ENCODE measurements at regions not wholly inside any gene's neighbourhood (a gene's known extent, or its start where the extent isn't known, plus 50 kb on each side); places are given as distances from the start of the nearest gene placed in this dataset.

- TF ChIP-seq POLR2A (IDR thresholded peaks at IDR 0.05) (no peak), CTCF (IDR thresholded peaks at IDR 0.05) (no peak)
Measured at GRCh38 chr6:155801046-155801445, 345.4 kb upstream of the NOX3 start.

Measured in body of pancreas (tissue), 4 donors.